A673 (cell line): ENCODE measurements at regions not wholly inside any gene's neighbourhood (a gene's known extent, or its start where the extent isn't known, plus 50 kb on each side); places are given as distances from the start of the nearest gene placed in this dataset.

Experiments
- BruUV-seq: library from RNA; stranded (reverse); fragments of 400-500 nt; replicated peaks from 2 replicates; lab custom pipeline; 2021; lab: Mats Ljungman, UMichigan
- CTCF ChIA-PET: fragments of 300-600 bp; sonication (Branson Sonifier 250); formaldehyde crosslinking; loops from one replicate; lab custom pipeline; 2022; ENCODE audit warnings: antibody characterized with exemption; lab: Charles Lee
- POLR2A ChIA-PET: fragments of 300-600 bp; sonication (Branson Sonifier 250); formaldehyde crosslinking; loops from one replicate; lab custom pipeline; 2022; ENCODE audit warnings: antibody characterized with exemption; ENCODE audit not compliant: low non-redundant PET; lab: Charles Lee
- DNase-seq: peaks from one replicate; pipeline ENCODE4 v3.0.0-alpha.2; 2015; ENCODE audit warnings: low spot score
- H3K27ac ChIP-seq: fragments of 200-600 bp; sonication (generic); 2 replicates; pipeline ENCODE4 v1.5.1; 2016; ENCODE audit warnings: mixed run types, low read depth, mild to moderate bottlenecking, mixed read lengths, antibody characterized with exemption, low read length; ENCODE audit not compliant: poor library complexity, severe bottlenecking
- H3K27me3 ChIP-seq: fragments of 200-600 bp; sonication (generic); replicated peaks from 2 replicates; pipeline ENCODE4 v1.6.1; 2017; ENCODE audit warnings: mixed run types, low read depth, mild to moderate bottlenecking, mixed read lengths, antibody characterized with exemption, low read length; ENCODE audit not compliant: insufficient read depth, poor library complexity
- H3K36me3 ChIP-seq: fragments of 200-600 bp; sonication (generic); 2 replicates; pipeline ENCODE4 v1.6.1; 2016; ENCODE audit warnings: mixed run types, mild to moderate bottlenecking, mixed read lengths, antibody characterized with exemption, low read length; ENCODE audit not compliant: insufficient read depth, poor library complexity, severe bottlenecking
- H3K4me1 ChIP-seq: fragments of 200-600 bp; sonication (generic); 2 replicates; pipeline ENCODE4 v1.6.1; 2017; ENCODE audit warnings: mixed run types, mild to moderate bottlenecking, mixed read lengths, antibody characterized with exemption, low read length; ENCODE audit not compliant: insufficient read depth, poor library complexity, severe bottlenecking
- H3K4me3 ChIP-seq: fragments of 200-600 bp; sonication (generic); 2 replicates; pipeline ENCODE4 v1.5.1; 2016; ENCODE audit warnings: low read depth, mixed run types, mild to moderate bottlenecking, mixed read lengths, low read length; ENCODE audit not compliant: poor library complexity, severe bottlenecking
- H3K9me3 ChIP-seq: fragments of 200-600 bp; sonication (generic); 2 replicates; pipeline ENCODE4 v1.6.1; 2016; ENCODE audit warnings: mixed run types, low read depth, mild to moderate bottlenecking, mixed read lengths, antibody characterized with exemption, low read length; ENCODE audit not compliant: poor library complexity, severe bottlenecking
- EZH2 ChIP-seq: fragments of 200-600 bp; sonication (generic); IDR thresholded peaks from 2 replicates; pipeline ENCODE4 v1.6.1; 2017; ENCODE audit warnings: borderline replicate concordance, low read depth, mild to moderate bottlenecking, mixed read lengths, antibody characterized with exemption, low read length; ENCODE audit not compliant: poor library complexity, severe bottlenecking
- intact Hi-C: fragments of 100-400 bp; cut with micrococcal nuclease; formaldehyde crosslinking; loops from one replicate; pipeline ENCODE4 v1.10.0; 2022; ENCODE audit not compliant: unreplicated experiment
- TF ChIP-seq, protein P1 (sequence below): fragments of 300-800, 200-600 bp; sonication (generic); conservative IDR thresholded peaks from 2 replicates; pipeline ENCODE4 v1.5.1; 2017; ENCODE audit warnings: low read depth, mild to moderate bottlenecking, antibody characterized with exemption, low read length, moderate library complexity, mixed read lengths

- CTCF ChIA-PET: no interaction called here
- POLR2A ChIA-PET: no interaction called here
- BruUV-seq: no TSS peak
- no peak overlapping the region for H3K27ac ChIP-seq
- intact Hi-C loops: no loop called here
- TF ChIP-seq, protein P1, sequence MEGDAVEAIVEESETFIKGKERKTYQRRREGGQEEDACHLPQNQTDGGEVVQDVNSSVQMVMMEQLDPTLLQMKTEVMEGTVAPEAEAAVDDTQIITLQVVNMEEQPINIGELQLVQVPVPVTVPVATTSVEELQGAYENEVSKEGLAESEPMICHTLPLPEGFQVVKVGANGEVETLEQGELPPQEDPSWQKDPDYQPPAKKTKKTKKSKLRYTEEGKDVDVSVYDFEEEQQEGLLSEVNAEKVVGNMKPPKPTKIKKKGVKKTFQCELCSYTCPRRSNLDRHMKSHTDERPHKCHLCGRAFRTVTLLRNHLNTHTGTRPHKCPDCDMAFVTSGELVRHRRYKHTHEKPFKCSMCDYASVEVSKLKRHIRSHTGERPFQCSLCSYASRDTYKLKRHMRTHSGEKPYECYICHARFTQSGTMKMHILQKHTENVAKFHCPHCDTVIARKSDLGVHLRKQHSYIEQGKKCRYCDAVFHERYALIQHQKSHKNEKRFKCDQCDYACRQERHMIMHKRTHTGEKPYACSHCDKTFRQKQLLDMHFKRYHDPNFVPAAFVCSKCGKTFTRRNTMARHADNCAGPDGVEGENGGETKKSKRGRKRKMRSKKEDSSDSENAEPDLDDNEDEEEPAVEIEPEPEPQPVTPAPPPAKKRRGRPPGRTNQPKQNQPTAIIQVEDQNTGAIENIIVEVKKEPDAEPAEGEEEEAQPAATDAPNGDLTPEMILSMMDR: no peak
- peaks cover 7% of the 10 kb centered on the region for H3K4me1 ChIP-seq
- no peak for DNase-seq
- no peaks in the 10 kb centered on the region for H3K27me3 ChIP-seq
- no peaks in the 10 kb centered on the region for H3K36me3 ChIP-seq
- H3K9me3 ChIP-seq: no peaks in the 10 kb centered on the region
- no peak overlapping the region for H3K4me3 ChIP-seq
Observed at GRCh38 chr22:44439356-44440223, 58.4 kb downstream of the RTL6 start.

DNA sequence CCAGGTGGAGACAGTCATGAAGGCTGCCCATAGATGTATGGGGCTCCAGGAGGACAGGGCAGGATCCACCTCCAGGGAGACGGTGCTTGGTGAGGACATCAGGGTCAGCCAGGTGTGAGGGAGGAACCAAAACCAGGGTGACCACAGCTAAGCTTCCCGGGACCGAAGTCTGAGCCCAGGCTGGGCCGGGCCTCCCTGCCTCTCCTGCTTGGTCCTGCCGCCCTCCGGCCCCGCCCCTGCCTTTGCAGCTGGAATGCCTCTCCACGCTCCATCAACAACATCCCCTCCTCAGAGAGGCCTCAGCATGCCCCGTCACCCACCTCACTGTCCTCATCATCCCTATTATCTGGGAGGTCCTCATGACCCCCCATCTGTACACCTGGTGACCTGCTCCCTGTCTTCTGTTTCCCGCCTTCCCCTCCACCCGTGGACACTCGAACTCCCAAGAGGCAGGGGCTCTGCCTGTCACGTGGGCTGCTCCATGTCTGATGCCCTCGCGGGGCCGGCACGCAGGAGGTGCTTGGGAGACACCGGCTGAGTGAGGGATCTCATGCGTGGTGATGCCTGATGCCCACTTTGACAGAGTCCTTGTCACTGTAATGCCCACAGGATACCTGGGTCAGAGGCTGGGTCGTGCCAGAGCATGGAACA lies 59.4 kb downstream of the RTL6 start:
- BruUV-seq: no TSS peak
- CTCF ChIA-PET: no interaction called here
- intact Hi-C loops: no loop called here

DNA sequence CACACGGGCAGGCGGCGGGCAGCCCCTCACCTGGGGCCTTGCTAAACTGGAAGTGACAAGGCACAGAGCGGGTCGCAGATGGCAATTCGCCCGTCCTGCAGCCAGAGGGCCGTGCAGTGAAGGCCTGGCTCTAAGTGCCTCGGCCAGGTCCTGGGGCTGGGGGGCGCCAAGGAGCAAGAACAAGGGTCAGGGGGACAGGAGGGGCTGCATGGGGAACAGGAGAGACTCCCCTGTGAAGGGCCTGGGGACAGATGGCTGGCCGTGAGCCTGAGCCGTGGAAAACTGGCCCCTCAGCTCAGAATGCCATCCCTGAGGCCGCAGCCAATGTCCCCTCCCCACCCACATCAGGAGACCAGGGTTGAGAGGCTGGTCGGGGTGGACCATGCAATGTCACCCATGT lies 60.0 kb downstream of the RTL6 start:
- Histone ChIP-seq H3K27ac (no peak overlapping the region), H3K4me3 (no peak overlapping the region), H3K36me3 (no peaks in the 10 kb centered on the region), H3K9me3 (no peaks in the 10 kb centered on the region), H3K4me1 (peaks cover 7% of the 10 kb centered on the region), H3K27me3 (no peaks in the 10 kb centered on the region)
- no TSS peak for BruUV-seq
- TF ChIP-seq EZH2: no peak
- TF ChIP-seq, protein P1: no peak
- no peak for DNase-seq
- ChIA-PET POLR2A (no interaction called here), CTCF (no interaction called here)
- intact Hi-C loops: no loop called here

More for the DNA sequence above, 59.4 kb downstream of the RTL6 start:
- DNase-seq: no peak
- H3K4me1 ChIP-seq: peaks cover 7% of the 10 kb centered on the region
- TF ChIP-seq, protein P1: no peak
- no peak for TF ChIP-seq EZH2
- no peak overlapping the region for H3K27ac ChIP-seq
- H3K9me3 ChIP-seq: no peaks in the 10 kb centered on the region
- POLR2A ChIA-PET: no interaction called here
- no peak overlapping the region for H3K4me3 ChIP-seq
- H3K36me3 ChIP-seq: no peaks in the 10 kb centered on the region
- H3K27me3 ChIP-seq: no peaks in the 10 kb centered on the region
